BLaER1 treated with 17β-estradiol and CSF1 and Interleukin-3, amounts not matched to agents 10 nM and 100 nM (cell line): ENCODE measurements at regions not wholly inside any gene's neighbourhood (a gene's known extent, or its start where the extent isn't known, plus 50 kb on each side); places are given as distances from the start of the nearest gene placed in this dataset.

Experiments
- H3K27ac ChIP-seq, 11 experiments: shearing (Covaris generic); formaldehyde crosslinking; 2 replicates each; pipeline ENCODE4 v1.8.1; 2022
- H3K27me3 ChIP-seq, 11 experiments: shearing (Covaris generic); formaldehyde crosslinking; 2 replicates each; pipeline ENCODE4 v1.8.1; 2022
- H3K36me3 ChIP-seq, 11 experiments: shearing (Covaris generic); formaldehyde crosslinking; 2 replicates each; pipeline ENCODE4 v1.8.1; 2022
- H3K4me1 ChIP-seq, 10 experiments: shearing (Covaris generic); formaldehyde crosslinking; 2 replicates each; pipeline ENCODE4 v1.8.1; 2022
- H3K4me2 ChIP-seq, 11 experiments: shearing (Covaris generic); formaldehyde crosslinking; 2 replicates each; pipeline ENCODE4 v1.8.1; 2022
- H3K4me3 ChIP-seq, 10 experiments: shearing (Covaris generic); formaldehyde crosslinking; 2 replicates each; pipeline ENCODE4 v1.8.1; 2022
- H3K9ac ChIP-seq, 11 experiments: shearing (Covaris generic); formaldehyde crosslinking; 2 replicates each; pipeline ENCODE4 v1.8.1; 2022
- H3K9me3 ChIP-seq, 11 experiments: shearing (Covaris generic); formaldehyde crosslinking; replicated peaks in 1 of 11; 2 replicates each; pipeline ENCODE4 v1.8.1; 2022
- H4K20me1 ChIP-seq, 11 experiments: shearing (Covaris generic); formaldehyde crosslinking; 2 replicates each; pipeline ENCODE4 v1.8.1; 2022
- Cebpa-rat ChIP-seq, 11 experiments: shearing (Covaris generic); IDR thresholded peaks; 2 replicates each; pipeline ENCODE4 v1.8.1; 2022

GRCh38 chr1:222167896-222168295 is 380.0 kb downstream of the HHIPL2 start:
- Histone ChIP-seq H3K4me3 (no peak overlapping the region), H3K4me1 (no peaks in the 10 kb centered on the region), H3K9ac (no peak overlapping the region), H3K9me3 (peaks cover 0 to 33% (median 21%) of the 10 kb centered on the region in 11 experiments; a peak in 20 of 22 replicates), H3K4me2 (no peak overlapping the region), H3K27me3 (no peaks in the 10 kb centered on the region), H3K36me3 (no peaks in the 10 kb centered on the region), H4K20me1 (no peaks in the 10 kb centered on the region), H3K27ac (no peak overlapping the region)
- no peak for TF ChIP-seq Cebpa-rat (IDR thresholded peaks at IDR 0.05)

DNA sequence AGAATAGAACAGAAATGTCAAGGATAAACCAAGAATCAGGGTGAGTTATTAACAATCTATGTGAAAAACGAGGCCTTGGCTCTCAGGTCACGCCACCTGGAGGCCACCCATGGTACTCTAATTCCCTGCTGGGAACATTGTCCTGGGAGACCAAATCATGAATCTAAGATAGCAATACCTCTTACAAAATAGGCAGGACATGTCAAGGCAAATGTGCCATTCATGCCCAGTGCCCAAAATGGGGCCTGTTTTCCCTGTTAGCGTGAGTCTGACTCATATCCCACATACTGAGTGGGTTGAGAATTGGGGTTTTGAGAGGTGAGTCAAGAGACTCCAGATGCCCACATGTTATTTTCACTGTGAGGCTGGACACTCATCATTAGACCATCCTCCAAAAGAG is 380.8 kb downstream of the HHIPL2 start:
- H4K20me1 ChIP-seq: no peaks in the 10 kb centered on the region
- no peaks in the 10 kb centered on the region for H3K27me3 ChIP-seq
- no peaks in the 10 kb centered on the region for H3K36me3 ChIP-seq
- no peak overlapping the region for H3K4me2 ChIP-seq
- TF ChIP-seq Cebpa-rat (IDR thresholded peaks at IDR 0.05): no peak
- no peak overlapping the region for H3K9ac ChIP-seq
- no peak overlapping the region for H3K27ac ChIP-seq
- no peaks in the 10 kb centered on the region for H3K4me1 ChIP-seq
- no peak overlapping the region for H3K4me3 ChIP-seq
- peaks cover 0 to 27% (median 16%) of the 10 kb centered on the region in 11 experiments; a peak in 20 of 22 replicates for H3K9me3 ChIP-seq

- Histone ChIP-seq H3K27me3 (no peaks in the 10 kb centered on the region), H3K4me3 (no peak overlapping the region), H3K36me3 (no peaks in the 10 kb centered on the region), H3K27ac (no peak overlapping the region), H3K4me1 (no peaks in the 10 kb centered on the region), H3K4me2 (no peak overlapping the region), H3K9ac (no peak overlapping the region), H3K9me3 (peaks cover 0 to 14% (median 8%) of the 10 kb centered on the region in 11 experiments; a peak in 15 of 22 replicates), H4K20me1 (no peaks in the 10 kb centered on the region)
- no peak for TF ChIP-seq Cebpa-rat (IDR thresholded peaks at IDR 0.05)
Measured at GRCh38 chr1:222165629-222166028, 382.3 kb downstream of the HHIPL2 start.

DNA sequence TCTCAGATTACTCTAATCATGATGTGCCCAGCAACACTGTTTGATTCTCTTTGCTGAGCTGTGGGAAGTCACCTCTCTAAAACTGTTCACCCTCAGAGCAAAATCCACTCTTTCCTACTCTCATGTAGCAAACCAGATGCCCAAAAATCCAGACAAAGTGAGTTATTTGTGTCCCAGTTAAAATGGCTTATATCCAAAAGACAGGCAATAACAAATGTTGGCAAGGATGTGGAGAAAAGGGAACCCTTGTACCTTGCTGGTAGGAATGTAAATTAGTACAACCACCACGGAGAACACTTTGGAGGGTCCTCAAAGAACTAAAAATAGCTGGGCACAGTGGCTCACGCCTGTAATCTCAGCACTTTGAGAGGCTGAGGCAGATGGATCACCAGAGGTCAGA is 384.0 kb downstream of the HHIPL2 start:
- TF ChIP-seq Cebpa-rat (IDR thresholded peaks at IDR 0.05): no peak
- no peak overlapping the region for H3K4me2 ChIP-seq
- H3K9ac ChIP-seq: no peak overlapping the region
- no peak overlapping the region for H3K4me3 ChIP-seq
- peaks cover 0 to 3% (median under 1%) of the 10 kb centered on the region in 11 experiments; a peak in 4 of 22 replicates for H3K9me3 ChIP-seq
- no peaks in the 10 kb centered on the region for H3K27me3 ChIP-seq
- no peaks in the 10 kb centered on the region for H4K20me1 ChIP-seq
- no peak overlapping the region for H3K27ac ChIP-seq
- H3K4me1 ChIP-seq: no peaks in the 10 kb centered on the region
- H3K36me3 ChIP-seq: no peaks in the 10 kb centered on the region

DNA sequence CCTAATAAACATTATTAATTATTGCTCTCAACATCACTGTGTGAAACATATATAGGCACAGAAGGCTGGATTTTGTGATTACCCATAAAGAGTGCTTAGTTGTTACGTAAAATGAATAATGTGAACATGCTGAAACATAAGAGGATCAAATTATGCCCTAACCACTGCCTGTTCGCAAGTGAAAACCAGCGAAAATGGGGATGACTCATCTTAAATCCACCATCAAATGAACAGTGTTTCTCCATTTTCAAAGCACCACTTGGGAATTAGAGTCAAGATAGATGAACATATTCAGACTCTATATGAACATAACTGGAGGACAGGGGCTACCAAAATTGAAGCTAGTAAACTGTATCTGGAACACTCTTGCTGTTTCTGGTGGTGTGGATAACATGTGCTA is 386.2 kb downstream of the HHIPL2 start:
- H4K20me1 ChIP-seq: no peaks in the 10 kb centered on the region
- no peak overlapping the region for H3K27ac ChIP-seq
- H3K4me2 ChIP-seq: no peak overlapping the region
- no peak overlapping the region for H3K4me3 ChIP-seq
- TF ChIP-seq Cebpa-rat (IDR thresholded peaks at IDR 0.05): no peak
- no peak overlapping the region for H3K9ac ChIP-seq
- peaks cover 13 to 20% (median 17%) of the 10 kb centered on the region in 11 experiments for H3K9me3 ChIP-seq
- H3K27me3 ChIP-seq: no peaks in the 10 kb centered on the region
- H3K36me3 ChIP-seq: no peaks in the 10 kb centered on the region
- no peaks in the 10 kb centered on the region for H3K4me1 ChIP-seq

DNA sequence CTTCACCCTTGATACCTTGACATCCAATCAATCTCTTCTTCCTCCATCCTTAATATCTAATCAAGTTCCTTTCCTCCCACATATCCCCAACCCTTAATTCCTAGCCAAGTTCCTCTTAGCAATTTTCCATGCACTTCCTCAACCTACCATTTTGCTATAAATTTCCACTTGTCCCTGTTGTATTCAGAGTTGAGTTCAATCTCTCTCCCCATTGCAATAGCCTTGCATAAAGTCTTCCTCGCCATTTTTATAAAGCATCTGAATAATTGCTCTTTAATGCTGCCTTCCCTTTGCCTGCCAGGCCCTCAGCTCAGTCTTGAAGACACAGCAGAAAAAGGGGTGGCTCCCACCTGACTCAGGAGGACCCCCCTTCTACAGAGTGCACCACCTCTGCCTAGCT is 390.3 kb downstream of the HHIPL2 start:
- Histone ChIP-seq H3K9ac (no peak overlapping the region), H4K20me1 (no peaks in the 10 kb centered on the region), H3K36me3 (no peaks in the 10 kb centered on the region), H3K4me2 (no peak overlapping the region), H3K9me3 (peaks cover 13 to 20% (median 17%) of the 10 kb centered on the region in 11 experiments), H3K27ac (no peak overlapping the region), H3K27me3 (no peaks in the 10 kb centered on the region), H3K4me3 (no peak overlapping the region), H3K4me1 (no peaks in the 10 kb centered on the region)
- no peak for TF ChIP-seq Cebpa-rat (IDR thresholded peaks at IDR 0.05)

- no peaks in the 10 kb centered on the region for H3K27me3 ChIP-seq
- no peak overlapping the region for H3K9ac ChIP-seq
- H3K36me3 ChIP-seq: no peaks in the 10 kb centered on the region
- H3K4me1 ChIP-seq: no peaks in the 10 kb centered on the region
- H3K27ac ChIP-seq: no peak overlapping the region
- H4K20me1 ChIP-seq: no peaks in the 10 kb centered on the region
- H3K4me2 ChIP-seq: no peak overlapping the region
- TF ChIP-seq Cebpa-rat (IDR thresholded peaks at IDR 0.05): no peak
- H3K4me3 ChIP-seq: no peak overlapping the region
- peaks cover 0 to 7% (median 0%) of the 10 kb centered on the region in 11 experiments; a peak in 4 of 22 replicates for H3K9me3 ChIP-seq
Measured at GRCh38 chr1:222140206-222140605, 398.3 kb upstream of the DUSP10 start.

DNA sequence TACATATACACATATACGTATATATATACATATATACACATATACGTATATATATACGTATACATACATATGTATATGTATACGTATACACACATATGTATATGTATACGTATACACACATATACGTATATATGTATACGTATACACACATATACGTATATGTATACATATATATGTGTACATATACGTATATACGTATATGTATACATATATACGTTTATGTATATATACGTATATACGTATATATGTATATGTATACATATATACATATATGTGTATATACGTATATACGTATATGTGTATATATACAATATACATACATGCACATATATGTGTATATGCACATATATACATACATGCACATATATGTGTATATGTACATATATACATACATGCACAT is 396.2 kb upstream of the DUSP10 start:
- H4K20me1 ChIP-seq: no peaks in the 10 kb centered on the region
- H3K4me3 ChIP-seq: no peak overlapping the region
- no peaks in the 10 kb centered on the region for H3K4me1 ChIP-seq
- H3K36me3 ChIP-seq: no peaks in the 10 kb centered on the region
- H3K27me3 ChIP-seq: no peaks in the 10 kb centered on the region
- H3K4me2 ChIP-seq: no peak overlapping the region
- no peak for TF ChIP-seq Cebpa-rat (IDR thresholded peaks at IDR 0.05)
- no peak overlapping the region for H3K27ac ChIP-seq
- H3K9me3 ChIP-seq: peaks cover 14 to 20% (median 17%) of the 10 kb centered on the region in 11 experiments
- H3K9ac ChIP-seq: no peak overlapping the region

- Histone ChIP-seq H4K20me1 (no peaks in the 10 kb centered on the region), H3K27me3 (no peaks in the 10 kb centered on the region), H3K27ac (no peak overlapping the region), H3K9me3 (peaks cover 11 to 17% (median 14%) of the 10 kb centered on the region in 11 experiments), H3K4me2 (no peak overlapping the region), H3K4me3 (no peak overlapping the region), H3K9ac (no peak overlapping the region), H3K36me3 (no peaks in the 10 kb centered on the region), H3K4me1 (no peaks in the 10 kb centered on the region)
- TF ChIP-seq Cebpa-rat (IDR thresholded peaks at IDR 0.05): no peak
Measured at GRCh38 chr1:222136869-222137268, 395.0 kb upstream of the DUSP10 start.

GRCh38 chr1:222129041-222129440 is 387.2 kb upstream of the DUSP10 start:
- Histone ChIP-seq H3K27me3 (no peaks in the 10 kb centered on the region), H3K4me1 (no peaks in the 10 kb centered on the region), H3K4me2 (no peak overlapping the region), H3K27ac (no peak overlapping the region), H3K4me3 (no peak overlapping the region), H4K20me1 (no peaks in the 10 kb centered on the region), H3K36me3 (no peaks in the 10 kb centered on the region), H3K9me3 (peaks cover 4 to 11% (median 8%) of the 10 kb centered on the region in 11 experiments), H3K9ac (no peak overlapping the region)
- no peak for TF ChIP-seq Cebpa-rat (IDR thresholded peaks at IDR 0.05)
